Mammary epithelial cell (primary cell): ENCODE measurements at regions not wholly inside any gene's neighbourhood (a gene's known extent, or its start where the extent isn't known, plus 50 kb on each side); places are given as distances from the start of the nearest gene placed in this dataset.

Source experiments
- EZH2 ChIP-seq: IDR thresholded peaks from 2 replicates; pipeline ENCODE4 v1.6.1; 2012; ENCODE audit warnings: low read length, inconsistent platforms, borderline replicate concordance
- TF ChIP-seq, protein P1 (sequence below), 2 donors: IDR thresholded peaks in 1 of 2; conservative IDR thresholded peaks in 1 of 2; 2 replicates each; pipeline ENCODE4 v1.5.1; 2011 to 2012; ENCODE audit warnings: inconsistent platforms in 2 of 2, low read length in 2 of 2, mild to moderate bottlenecking in 2 of 2, control low read depth in 1 of 2, low read depth in 1 of 2; ENCODE audit not compliant: insufficient read depth in 1 of 2; ENCODE audit errors: extremely low read depth in 1 of 2

DNA sequence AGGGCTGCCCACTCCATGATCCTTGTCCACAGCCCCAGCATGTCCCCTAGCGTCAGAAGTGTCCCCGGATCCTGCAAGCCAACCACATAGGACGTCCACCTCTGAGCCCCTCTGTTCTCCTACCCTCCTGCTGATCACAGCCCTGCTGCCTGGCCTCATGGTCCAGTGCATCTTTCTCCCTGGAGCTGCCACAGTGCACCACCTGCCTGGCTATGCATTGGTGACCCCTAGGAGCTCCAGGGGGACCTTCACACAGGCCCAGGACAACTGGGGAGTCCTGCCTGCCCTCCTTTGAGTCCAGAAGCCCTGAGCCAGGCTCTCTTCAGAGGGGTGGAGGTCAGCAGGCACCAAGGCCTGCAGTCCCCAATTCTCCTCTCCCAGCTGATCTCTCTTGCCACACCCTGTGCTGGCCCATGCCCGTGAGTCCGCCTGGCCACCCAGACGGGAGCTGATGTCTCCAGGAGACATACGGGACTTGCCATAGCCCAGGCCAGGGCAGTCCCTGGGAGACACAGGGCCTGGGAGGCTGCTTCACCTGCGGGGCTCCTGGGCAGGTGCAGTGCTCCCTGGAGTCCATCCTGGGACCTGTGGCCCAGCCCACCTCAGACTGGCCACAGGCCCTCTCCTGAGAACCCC, 77.4 kb upstream of the RET start:
- TF ChIP-seq, protein P1, sequence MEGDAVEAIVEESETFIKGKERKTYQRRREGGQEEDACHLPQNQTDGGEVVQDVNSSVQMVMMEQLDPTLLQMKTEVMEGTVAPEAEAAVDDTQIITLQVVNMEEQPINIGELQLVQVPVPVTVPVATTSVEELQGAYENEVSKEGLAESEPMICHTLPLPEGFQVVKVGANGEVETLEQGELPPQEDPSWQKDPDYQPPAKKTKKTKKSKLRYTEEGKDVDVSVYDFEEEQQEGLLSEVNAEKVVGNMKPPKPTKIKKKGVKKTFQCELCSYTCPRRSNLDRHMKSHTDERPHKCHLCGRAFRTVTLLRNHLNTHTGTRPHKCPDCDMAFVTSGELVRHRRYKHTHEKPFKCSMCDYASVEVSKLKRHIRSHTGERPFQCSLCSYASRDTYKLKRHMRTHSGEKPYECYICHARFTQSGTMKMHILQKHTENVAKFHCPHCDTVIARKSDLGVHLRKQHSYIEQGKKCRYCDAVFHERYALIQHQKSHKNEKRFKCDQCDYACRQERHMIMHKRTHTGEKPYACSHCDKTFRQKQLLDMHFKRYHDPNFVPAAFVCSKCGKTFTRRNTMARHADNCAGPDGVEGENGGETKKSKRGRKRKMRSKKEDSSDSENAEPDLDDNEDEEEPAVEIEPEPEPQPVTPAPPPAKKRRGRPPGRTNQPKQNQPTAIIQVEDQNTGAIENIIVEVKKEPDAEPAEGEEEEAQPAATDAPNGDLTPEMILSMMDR (conservative IDR thresholded peaks at IDR 0.05 in 1 of 2, IDR thresholded peaks at IDR 0.05 in 1 of 2; ENCODE audit: extremely low read depth in 1 of 2, insufficient read depth in 1 of 2, low read depth in 1 of 2, low read length in 2 of 2): no peak
- no peak for TF ChIP-seq EZH2
